H1 (cell line): ENCODE measurements at regions not wholly inside any gene's neighbourhood (a gene's known extent, or its start where the extent isn't known, plus 50 kb on each side); places are given as distances from the start of the nearest gene placed in this dataset.

Experiments used
- CTCF ChIA-PET: fragments of 300-600 bp; sonication (Branson Sonifier 250); formaldehyde crosslinking; loops from one replicate; lab custom pipeline; 2021; ENCODE audit not compliant: partially characterized antibody; lab: Charles Lee
- POLR2A ChIA-PET: fragments of 300-600 bp; sonication (Branson Sonifier 250); formaldehyde crosslinking; loops from one replicate; lab custom pipeline; 2021; ENCODE audit warnings: inconsistent platforms; ENCODE audit not compliant: partially characterized antibody; lab: Charles Lee
- DNase-seq, 2 experiments: peaks; one replicate each; pipeline versions ENCODE4 v3.0.0 to v3.0.0-alpha.2; 2010 to 2022; ENCODE audit warnings: low spot score in 2 of 2, low read depth in 1 of 2, mixed read lengths in 1 of 2
- FAIRE-seq: peaks from 2 replicates; lab custom pipeline; 2011; peaks lifted over from hg19 to GRCh38; lab: Jason Lieb, UNC
- H2AFZ ChIP-seq: 2 replicates; pipeline ENCODE4 v1.8.1; 2012; ENCODE audit warnings: low read length, inconsistent platforms
- H2AK5ac ChIP-seq: 2 replicates; pipeline ENCODE4 v1.6.1; 2013; ENCODE audit warnings: low read depth, low read length
- H2BK120ac ChIP-seq: replicated peaks from 2 replicates; pipeline ENCODE3; 2013; ENCODE audit warnings: low read depth, low read length, inconsistent platforms
- H2BK12ac ChIP-seq: 2 replicates; pipeline ENCODE4 v1.6.1; 2013; ENCODE audit warnings: low read depth, low read length
- H2BK15ac ChIP-seq: 2 replicates; pipeline ENCODE4 v1.6.1; 2013; ENCODE audit warnings: low read length
- H2BK20ac ChIP-seq: 2 replicates; pipeline ENCODE4 v1.6.1; 2013; ENCODE audit warnings: low read length
- H2BK5ac ChIP-seq: 2 replicates; pipeline ENCODE4 v1.6.1; 2013; ENCODE audit warnings: low read depth, low read length
- H3K14ac ChIP-seq: 2 replicates; pipeline ENCODE4 v1.6.1; 2013; ENCODE audit warnings: inconsistent platforms; ENCODE audit not compliant: insufficient read length
- H3K18ac ChIP-seq: 2 replicates; pipeline ENCODE4 v1.6.1; 2013; ENCODE audit warnings: low read length; ENCODE audit errors: extremely low read depth
- H3K23ac ChIP-seq: 2 replicates; pipeline ENCODE4 v1.6.1; 2013; ENCODE audit warnings: inconsistent platforms; ENCODE audit not compliant: insufficient read length
- H3K23me2 ChIP-seq: 2 replicates; pipeline ENCODE4 v1.6.1; 2013; ENCODE audit warnings: low read depth, low read length
- H3K27ac ChIP-seq: 2 replicates; pipeline ENCODE4 v1.6.1; 2011; ENCODE audit warnings: low read depth, low read length, inconsistent platforms
- H3K27me3 ChIP-seq, 4 experiments: replicated peaks in 1 of 4; 1 replicate in 1 of 4; 2 replicates in 3 of 4; pipeline versions ENCODE4 v1.6.1 to v1.8.1; 2011 to 2013; ENCODE audit warnings: low read length in 3 of 4, mild to moderate bottlenecking in 3 of 4, inconsistent platforms in 2 of 4, mixed read lengths in 2 of 4, moderate library complexity in 1 of 4; ENCODE audit not compliant: control insufficient read depth in 3 of 4, insufficient read depth in 3 of 4; ENCODE audit errors: extremely low read depth in 1 of 4
- H3K36me3 ChIP-seq, 4 experiments: 2 replicates each; pipeline versions ENCODE4 v1.6.1 to v1.8.1; 2011 to 2013; ENCODE audit warnings: mild to moderate bottlenecking in 4 of 4, low read length in 3 of 4, moderate library complexity in 2 of 4, control low read depth in 1 of 4, inconsistent platforms in 1 of 4; ENCODE audit not compliant: insufficient read depth in 4 of 4, control insufficient read depth in 2 of 4
- H3K4ac ChIP-seq: replicated peaks from 2 replicates; pipeline ENCODE3; 2013; ENCODE audit warnings: low read length, low read depth, mixed read lengths, inconsistent platforms; ENCODE audit not compliant: insufficient read length
- H3K4me1 ChIP-seq, 4 experiments: replicated peaks in 1 of 4; 1 replicate in 1 of 4; 2 replicates in 3 of 4; pipeline versions ENCODE4 v1.6.1 to v1.8.1; 2011 to 2013; ENCODE audit warnings: low read length in 3 of 4, inconsistent platforms in 2 of 4, mixed read lengths in 1 of 4; ENCODE audit not compliant: insufficient read depth in 4 of 4, control insufficient read depth in 3 of 4
- H3K4me2 ChIP-seq, 2 experiments: 2 replicates each; pipeline versions ENCODE4 v1.6.1 to v1.8.1; 2011 to 2013; ENCODE audit warnings: low read depth in 2 of 2, low read length in 2 of 2, control low read depth in 1 of 2, inconsistent platforms in 1 of 2, mild to moderate bottlenecking in 1 of 2; ENCODE audit not compliant: insufficient read depth in 1 of 2
- H3K4me3 ChIP-seq, 4 experiments: fragments of 200-600, 300-600 bp in 1 of 4; sonication (generic), shearing (Covaris generic), sonication (Bioruptor Twin) in 1 of 4; 2 replicates each; pipeline versions ENCODE4 v1.5.1 to v1.8.1; 2011 to 2016; ENCODE audit warnings: low read length in 4 of 4, low read depth in 3 of 4, control low read depth in 2 of 4, inconsistent platforms in 2 of 4, mild to moderate bottlenecking in 2 of 4, mixed read lengths in 1 of 4, moderate library complexity in 1 of 4; ENCODE audit not compliant: insufficient read depth in 2 of 4; ENCODE audit errors: extremely low read depth in 1 of 4
- H3K56ac ChIP-seq: replicated peaks from 2 replicates; pipeline ENCODE3; 2013; ENCODE audit warnings: low read depth, mild to moderate bottlenecking, mixed read lengths, low read length, inconsistent platforms; ENCODE audit not compliant: insufficient read length
- H3K79me1 ChIP-seq: 2 replicates; pipeline ENCODE4 v1.6.1; 2013; ENCODE audit warnings: low read depth, low read length, control low read depth
- H3K79me2 ChIP-seq, 2 experiments: 2 replicates each; pipeline versions ENCODE4 v1.6.1 to v1.8.1; 2012 to 2013; ENCODE audit warnings: low read length in 2 of 2, mild to moderate bottlenecking in 2 of 2, inconsistent platforms in 1 of 2; ENCODE audit not compliant: insufficient read depth in 2 of 2, control insufficient read depth in 1 of 2
- H3K9ac ChIP-seq, 4 experiments: replicated peaks in 1 of 4; 1 replicate in 1 of 4; 2 replicates in 3 of 4; pipeline versions ENCODE4 v1.6.1 to v1.8.1; 2011 to 2013; ENCODE audit warnings: low read depth in 3 of 4, low read length in 3 of 4, control low read depth in 2 of 4, mild to moderate bottlenecking in 2 of 4, moderate library complexity in 2 of 4, inconsistent platforms in 1 of 4; ENCODE audit errors: extremely low read depth in 1 of 4
- H3K9me3 ChIP-seq, 2 experiments: 2 replicates each; pipeline versions ENCODE4 v1.6.1 to v1.8.1; 2012 to 2013; ENCODE audit warnings: mild to moderate bottlenecking in 2 of 2, moderate library complexity in 2 of 2, control low read depth in 1 of 2, inconsistent platforms in 1 of 2, low read depth in 1 of 2, low read length in 1 of 2, mixed read lengths in 1 of 2; ENCODE audit not compliant: insufficient read depth in 2 of 2
- H4K20me1 ChIP-seq, 2 experiments: replicated peaks in 1 of 2; 2 replicates each; pipeline versions ENCODE3 to v1.8.1; 2011 to 2013; ENCODE audit warnings: inconsistent platforms in 2 of 2, low read length in 2 of 2, mild to moderate bottlenecking in 1 of 2; ENCODE audit not compliant: insufficient read depth in 2 of 2, control insufficient read depth in 1 of 2
- H4K5ac ChIP-seq: 2 replicates; pipeline ENCODE4 v1.6.1; 2013; ENCODE audit warnings: low read length, low read depth, mixed read lengths, inconsistent platforms; ENCODE audit not compliant: insufficient read length
- H4K8ac ChIP-seq: 2 replicates; pipeline ENCODE4 v1.8.0; 2013; ENCODE audit warnings: mild to moderate bottlenecking, moderate library complexity, low read length, inconsistent platforms; ENCODE audit not compliant: insufficient read depth; ENCODE audit errors: extremely low read depth
- H4K91ac ChIP-seq: replicated peaks from 2 replicates; pipeline ENCODE3; 2013; ENCODE audit warnings: low read length, mixed read lengths, inconsistent platforms; ENCODE audit not compliant: insufficient read length
- GABPA ChIP-seq: IDR thresholded peaks from 2 replicates; pipeline ENCODE4 v1.6.1; 2011; ENCODE audit warnings: mild to moderate bottlenecking, low read length, moderate library complexity, borderline replicate concordance; ENCODE audit not compliant: insufficient read depth
- WGBS, 2 experiments: shearing (Covaris generic) in 1 of 2; methylation state at CpG; one replicate each; pipeline versions ENCODE4 v1.1.6 to v1.1.7; 2013 to 2015; ENCODE audit warnings: low lambda C conversion rate in 2 of 2, mixed read lengths in 2 of 2, inconsistent platforms in 1 of 2, low coverage in 1 of 2, missing lambda C conversion rate in 1 of 2; ENCODE audit not compliant: insufficient replicate concordance in 2 of 2, insufficient coverage in 1 of 2, insufficient read length in 1 of 2; ENCODE audit errors: extremely low coverage in 1 of 2, missing lambda C conversion rate in 1 of 2; 5-methylcytosine and 5-hydroxymethylcytosine counted together

DNA sequence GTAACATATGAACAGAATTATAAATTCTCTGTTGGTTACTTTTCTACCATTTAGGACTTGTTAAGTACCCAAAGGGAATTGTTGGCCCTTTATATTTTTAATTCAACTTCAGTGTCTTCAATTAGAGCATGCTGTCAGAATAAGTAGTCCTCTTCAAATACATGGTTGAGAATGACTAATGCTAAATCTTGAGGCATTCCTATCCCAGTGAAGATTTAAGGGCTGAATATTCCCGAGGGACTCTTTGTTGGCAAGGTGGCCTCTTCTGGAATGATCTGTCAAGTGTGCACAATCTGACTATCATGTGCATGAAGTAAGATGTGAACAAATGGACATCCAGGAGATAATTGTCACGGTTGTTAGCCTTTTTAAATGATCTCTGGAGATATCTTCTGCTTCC, 421.7 kb downstream of the BMP2 start:
- H2BK12ac ChIP-seq, result no peak overlapping the region
- H3K56ac ChIP-seq, result no peak overlapping the region
- H4K8ac ChIP-seq, result no peak overlapping the region
- H2BK20ac ChIP-seq, result no peak overlapping the region
- no peak overlapping the region for H2AK5ac ChIP-seq
- H3K23ac ChIP-seq, result no peak overlapping the region
- no peaks in the 10 kb centered on the region for H3K79me1 ChIP-seq
- H2BK5ac ChIP-seq, result no peak overlapping the region
- no peaks in the 10 kb centered on the region for H3K9me3 ChIP-seq
- no peaks in the 10 kb centered on the region for H3K36me3 ChIP-seq
- H3K23me2 ChIP-seq, result no peaks in the 10 kb centered on the region
- H3K27me3 ChIP-seq, result no peaks in the 10 kb centered on the region
- TF ChIP-seq GABPA, result no peak
- H3K27ac ChIP-seq, result no peak overlapping the region
- H4K20me1 ChIP-seq, result no peaks in the 10 kb centered on the region
- H3K79me2 ChIP-seq, result no peaks in the 10 kb centered on the region
- H3K4ac ChIP-seq, result no peak overlapping the region
- no peak overlapping the region for H4K5ac ChIP-seq
- POLR2A ChIA-PET, result no interaction called here
- H3K14ac ChIP-seq, result no peak overlapping the region
- no peak overlapping the region for H3K9ac ChIP-seq
- H2AFZ ChIP-seq, result no peak overlapping the region
- 93% methylated on average over 2 of the region's 2 CpGs; no CpG with 5 or more reads in 1 of the 2 experiments for WGBS, 2 experiments
- FAIRE-seq, result no peak
- CTCF ChIA-PET, result no interaction called here
- H3K4me3 ChIP-seq, result no peak overlapping the region
- H2BK120ac ChIP-seq, result no peak overlapping the region
- DNase-seq, result no peak
- H4K91ac ChIP-seq, result no peak overlapping the region
- H2BK15ac ChIP-seq, result no peak overlapping the region
- H3K4me1 ChIP-seq, result no peaks in the 10 kb centered on the region
- H3K18ac ChIP-seq, result no peak overlapping the region
- H3K4me2 ChIP-seq, result no peak overlapping the region
